ENCODE measurements at regions not wholly inside any gene's neighbourhood (a gene's known extent, or its start where the extent isn't known, plus 50 kb on each side); places are given as distances from the start of the nearest gene placed in this dataset.

- Histone ChIP-seq H3K36me3 (no peaks in the 10 kb centered on the region), H3K27me3 (ENCODE audit: low read depth) (no peaks in the 10 kb centered on the region), H3K9me3 (no peaks in the 10 kb centered on the region), H3K4me3 (no peak overlapping the region), H3K4me1 (peaks cover 21% of the 10 kb centered on the region), H3K27ac (no peak overlapping the region)
- ATAC-seq (no peak), DNase-seq (no peak)
- intact Hi-C loops (cut with DNase I) = no loop called here
- no peak for TF ChIP-seq CTCF (IDR thresholded peaks at IDR 0.05)
Measured at GRCh38 chr12:4138051-4138450, 135.5 kb upstream of the CCND2 start.

GRCh38 chr12:4137441-4137840 lies 136.1 kb upstream of the CCND2 start:
- H3K27ac ChIP-seq = no peak overlapping the region
- TF ChIP-seq CTCF (IDR thresholded peaks at IDR 0.05) = no peak
- ATAC-seq (no peak), DNase-seq (no peak)
- no peaks in the 10 kb centered on the region for H3K27me3 ChIP-seq (ENCODE audit: low read depth)
- no peaks in the 10 kb centered on the region for H3K9me3 ChIP-seq
- intact Hi-C loops (cut with DNase I) = no loop called here
- H3K4me1 ChIP-seq = peaks cover 21% of the 10 kb centered on the region
- no peak overlapping the region for H3K4me3 ChIP-seq
- H3K36me3 ChIP-seq = no peaks in the 10 kb centered on the region

GRCh38 chr12:4137015-4137414 lies 136.5 kb upstream of the CCND2 start:
- H3K27me3 ChIP-seq (ENCODE audit: low read depth) = no peaks in the 10 kb centered on the region
- no peaks in the 10 kb centered on the region for H3K9me3 ChIP-seq
- no peak overlapping the region for H3K4me3 ChIP-seq
- H3K4me1 ChIP-seq = peaks cover 19% of the 10 kb centered on the region
- intact Hi-C loops (cut with DNase I) = no loop called here
- H3K36me3 ChIP-seq = no peaks in the 10 kb centered on the region
- no peak for ATAC-seq
- H3K27ac ChIP-seq = no peak overlapping the region
- TF ChIP-seq CTCF (IDR thresholded peaks at IDR 0.05) = no peak
- no peak for DNase-seq

GRCh38 chr12:4135919-4136605 lies 137.5 kb upstream of the CCND2 start:
- H3K4me3 ChIP-seq = no peak overlapping the region
- ATAC-seq = peak; percentile 62 to 66
- H3K4me1 ChIP-seq = peaks cover 14% of the 10 kb centered on the region
- peak; percentile 77 for DNase-seq
- TF ChIP-seq CTCF (IDR thresholded peaks at IDR 0.05) = no peak
- no peaks in the 10 kb centered on the region for H3K9me3 ChIP-seq
- intact Hi-C loops (cut with DNase I) = no loop called here
- no peak overlapping the region for H3K27ac ChIP-seq
- no peaks in the 10 kb centered on the region for H3K27me3 ChIP-seq (ENCODE audit: low read depth)
- no peaks in the 10 kb centered on the region for H3K36me3 ChIP-seq

- DNase-seq (no peak), ATAC-seq (no peak)
- Histone ChIP-seq H3K4me1 (peaks cover 14% of the 10 kb centered on the region), H3K9me3 (no peaks in the 10 kb centered on the region), H3K36me3 (no peaks in the 10 kb centered on the region), H3K27ac (no peak overlapping the region), H3K27me3 (ENCODE audit: low read depth) (no peaks in the 10 kb centered on the region), H3K4me3 (no peak overlapping the region)
- no peak for TF ChIP-seq CTCF (IDR thresholded peaks at IDR 0.05)
- intact Hi-C loops (cut with DNase I) = no loop called here
Measured at GRCh38 chr12:4134448-4135263, 138.9 kb upstream of the CCND2 start.
